H9 (cell line): ENCODE measurements at regions not wholly inside any gene's neighbourhood (a gene's known extent, or its start where the extent isn't known, plus 50 kb on each side); places are given as distances from the start of the nearest gene placed in this dataset.

Experiments used
- DNase-seq: peaks from one replicate; pipeline ENCODE4 v3.0.0-alpha.2; 2017
- H2AFZ ChIP-seq: one replicate; pipeline ENCODE4 v1.6.1; 2013; ENCODE audit warnings: mild to moderate bottlenecking, low read length, control low read depth, moderate library complexity
- H2AK5ac ChIP-seq: 2 replicates; pipeline ENCODE4 v1.6.1; 2013; ENCODE audit warnings: low read length, control low read depth, mixed read lengths; ENCODE audit not compliant: insufficient read length
- H2BK120ac ChIP-seq: one replicate; pipeline ENCODE4 v1.6.1; 2013; ENCODE audit warnings: low read depth, mild to moderate bottlenecking, low read length, control low read depth, inconsistent platforms; ENCODE audit not compliant: poor library complexity, severe bottlenecking
- H2BK12ac ChIP-seq: 2 replicates; pipeline ENCODE4 v1.6.1; 2013; ENCODE audit warnings: low read length, control low read depth, mixed read lengths, low read depth; ENCODE audit not compliant: insufficient read length
- H2BK15ac ChIP-seq: 2 replicates; pipeline ENCODE4 v1.6.1; 2013; ENCODE audit warnings: low read depth, low read length, control low read depth
- H2BK20ac ChIP-seq: one replicate; pipeline ENCODE4 v1.6.1; 2013; ENCODE audit warnings: low read depth, mild to moderate bottlenecking, low read length, control low read depth, inconsistent platforms; ENCODE audit not compliant: poor library complexity, severe bottlenecking
- H2BK5ac ChIP-seq: 2 replicates; pipeline ENCODE4 v1.6.1; 2013; ENCODE audit warnings: low read length, control low read depth, mixed read lengths; ENCODE audit not compliant: insufficient read length
- H3K14ac ChIP-seq: 2 replicates; pipeline ENCODE4 v1.6.1; 2013; ENCODE audit warnings: low read length, control low read depth; ENCODE audit not compliant: insufficient read depth
- H3K18ac ChIP-seq: 2 replicates; pipeline ENCODE4 v1.6.1; 2013; ENCODE audit warnings: low read depth, mild to moderate bottlenecking, mixed read lengths, low read length, control low read depth; ENCODE audit not compliant: insufficient read length
- H3K23ac ChIP-seq: 2 replicates; pipeline ENCODE4 v1.6.1; 2013; ENCODE audit warnings: low read length, control low read depth, mixed read lengths, low read depth; ENCODE audit not compliant: insufficient read length
- H3K23me2 ChIP-seq: 2 replicates; pipeline ENCODE4 v1.6.1; 2013; ENCODE audit warnings: low read depth, mild to moderate bottlenecking, mixed read lengths, low read length, control low read depth; ENCODE audit not compliant: insufficient read length, poor library complexity, severe bottlenecking
- H3K27ac ChIP-seq: 2 replicates; pipeline ENCODE4 v1.5.1; 2013; ENCODE audit warnings: low read length, control low read depth, mixed read lengths, low read depth; ENCODE audit not compliant: insufficient read length
- H3K27me3 ChIP-seq: 2 replicates; pipeline ENCODE4 v1.6.1; 2013; ENCODE audit warnings: low read length, control low read depth, inconsistent platforms; ENCODE audit not compliant: insufficient read depth
- H3K4ac ChIP-seq: 2 replicates; pipeline ENCODE4 v1.6.1; 2013; ENCODE audit warnings: low read depth, mild to moderate bottlenecking, control low read depth, inconsistent platforms, low read length, moderate library complexity
- H3K4me1 ChIP-seq: 2 replicates; pipeline ENCODE4 v1.6.1; 2013; ENCODE audit warnings: low read length, control low read depth, inconsistent platforms; ENCODE audit not compliant: insufficient read depth
- H3K4me2 ChIP-seq: 2 replicates; pipeline ENCODE4 v1.6.1; 2013; ENCODE audit warnings: low read length, control low read depth, mixed read lengths; ENCODE audit not compliant: insufficient read length, insufficient read depth
- H3K56ac ChIP-seq: 2 replicates; pipeline ENCODE4 v1.6.1; 2013; ENCODE audit warnings: low read depth, mild to moderate bottlenecking, mixed read lengths, low read length, control low read depth; ENCODE audit not compliant: insufficient read length
- H3K79me1 ChIP-seq: 2 replicates; pipeline ENCODE4 v1.6.1; 2013; ENCODE audit warnings: low read depth, mild to moderate bottlenecking, moderate library complexity, low read length, control low read depth, inconsistent platforms; ENCODE audit not compliant: insufficient read depth, poor library complexity, severe bottlenecking
- H3K79me2 ChIP-seq: 2 replicates; pipeline ENCODE4 v1.6.1; 2013; ENCODE audit warnings: low read length, control low read depth, inconsistent platforms; ENCODE audit not compliant: insufficient read depth
- H3K9ac ChIP-seq: 2 replicates; pipeline ENCODE4 v1.6.1; 2013; ENCODE audit warnings: low read length, control low read depth, mixed read lengths; ENCODE audit not compliant: insufficient read length; ENCODE audit errors: extremely low read depth
- H3K9me3 ChIP-seq: one replicate; pipeline ENCODE4 v1.6.1; 2013; ENCODE audit warnings: low read depth, low read length, inconsistent platforms; ENCODE audit not compliant: control insufficient read depth
- H3T11ph ChIP-seq: one replicate; pipeline ENCODE4 v1.6.1; 2013; ENCODE audit warnings: mild to moderate bottlenecking, low read length, control low read depth, inconsistent platforms
- H4K20me1 ChIP-seq: one replicate; pipeline ENCODE4 v1.6.1; 2013; ENCODE audit not compliant: control insufficient read depth, insufficient read length, insufficient read depth
- H4K5ac ChIP-seq: 2 replicates; pipeline ENCODE4 v1.6.1; 2013; ENCODE audit warnings: low read depth, mild to moderate bottlenecking, mixed read lengths, low read length, control low read depth; ENCODE audit not compliant: insufficient read length
- H4K8ac ChIP-seq: replicated peaks from 2 replicates; pipeline ENCODE4 v1.6.1; 2013; ENCODE audit warnings: low read length, control low read depth, mixed read lengths, low read depth; ENCODE audit not compliant: insufficient read length
- H4K91ac ChIP-seq: 2 replicates; pipeline ENCODE4 v1.6.1; 2013; ENCODE audit warnings: low read depth, mild to moderate bottlenecking, moderate library complexity, mixed read lengths, low read length, control low read depth; ENCODE audit not compliant: insufficient read length
- H3K27ac Mint-ChIP-seq, 3 experiments: 2 replicates in 2 of 3; 3 replicates in 1 of 3; pipeline ENCODE4 v1.8.0; 2020 to 2021; ENCODE audit warnings: mixed read lengths in 3 of 3, mild to moderate bottlenecking in 1 of 3, moderate library complexity in 1 of 3
- H3K27me3 Mint-ChIP-seq: 2 replicates; pipeline ENCODE4 v1.8.0; 2021; ENCODE audit warnings: low read depth, mild to moderate bottlenecking, moderate library complexity, mixed read lengths
- H3K36me3 Mint-ChIP-seq, 3 experiments: 2 replicates in 2 of 3; 3 replicates in 1 of 3; pipeline ENCODE4 v1.8.0; 2020 to 2021; ENCODE audit warnings: low read depth in 3 of 3, mixed read lengths in 3 of 3; ENCODE audit not compliant: insufficient read depth in 1 of 3
- H3K4me1 Mint-ChIP-seq, 2 experiments: 2 replicates each; pipeline ENCODE4 v1.8.0; 2020; ENCODE audit warnings: mixed read lengths in 2 of 2
- H3K4me3 Mint-ChIP-seq, 2 experiments: 2 replicates in 1 of 2; 3 replicates in 1 of 2; pipeline ENCODE4 v1.8.0; 2020 to 2021; ENCODE audit warnings: mild to moderate bottlenecking in 2 of 2, mixed read lengths in 2 of 2, moderate library complexity in 1 of 2
- H3K9me3 Mint-ChIP-seq, 2 experiments: 2 replicates in 1 of 2; 3 replicates in 1 of 2; pipeline ENCODE4 v1.8.0; 2020; ENCODE audit warnings: mild to moderate bottlenecking in 2 of 2, mixed read lengths in 2 of 2, moderate library complexity in 1 of 2
- CTCF ChIP-seq: fragments of 200-600 bp; sonication (generic); conservative IDR thresholded peaks from 3 replicates; pipeline ENCODE4 v1.8.0; 2021; ENCODE audit warnings: antibody characterized with exemption, mild to moderate bottlenecking
- WGBS: extraction: QIAGEN DNeasy Blood & Tissue Kit; methylation state at CpG from one replicate; pipeline ENCODE4 v1.1.7; 2013; ENCODE audit warnings: missing lambda C conversion rate, low lambda C conversion rate, mixed read lengths; ENCODE audit not compliant: insufficient read length; ENCODE audit errors: extremely low coverage; 5-methylcytosine and 5-hydroxymethylcytosine counted together

- Histone ChIP-seq H2BK20ac (no peak overlapping the region), H2AK5ac (no peak overlapping the region), H3K56ac (no peak overlapping the region), H3K27me3 (no peaks in the 10 kb centered on the region), H3K27ac (no peak overlapping the region), H3K4ac (no peak overlapping the region), H4K8ac (no peak overlapping the region), H3K23me2 (no peaks in the 10 kb centered on the region), H2BK120ac (no peak overlapping the region), H2BK5ac (no peak overlapping the region), H3K9me3 (no peaks in the 10 kb centered on the region), H3K4me2 (no peak overlapping the region), H3K23ac (no peak overlapping the region), H3K18ac (no peak overlapping the region), H3K79me1 (no peaks in the 10 kb centered on the region), H4K91ac (no peak overlapping the region), H3K79me2 (no peaks in the 10 kb centered on the region), H2BK15ac (no peak overlapping the region), H3K9ac (no peak overlapping the region), H4K5ac (no peak overlapping the region), H4K20me1 (no peaks in the 10 kb centered on the region), H2BK12ac (no peak overlapping the region), H3K4me1 (no peaks in the 10 kb centered on the region), H2AFZ (no peak overlapping the region), H3K14ac (no peak overlapping the region), H3T11ph (no peak overlapping the region)
- no peaks in the 10 kb centered on the region; the same call in none of the 2 replicates for H3K27me3 Mint-ChIP-seq
- WGBS, result no CpG with 5 or more reads among the region's 1 CpG
- DNase-seq, result no peak
- H3K4me3 Mint-ChIP-seq, result no peak overlapping the region
- TF ChIP-seq CTCF, result no peak
- H3K27ac Mint-ChIP-seq, result no peak overlapping the region
- H3K4me1 Mint-ChIP-seq, result no peaks in the 10 kb centered on the region
- H3K36me3 Mint-ChIP-seq, result peaks cover 0 to 16% (median 0%) of the 10 kb centered on the region in 3 experiments; a peak in 2 of 7 replicates
- peaks cover 44 to 62% of the 10 kb centered on the region in 2 experiments for H3K9me3 Mint-ChIP-seq
These were observed 1381.8 kb downstream of the MRPL39 start for GRCh38 chr21:24225431-24225830.
